ENCODE measurements at regions not wholly inside any gene's neighbourhood (a gene's known extent, or its start where the extent isn't known, plus 50 kb on each side); places are given as distances from the start of the nearest gene placed in this dataset.

DNA sequence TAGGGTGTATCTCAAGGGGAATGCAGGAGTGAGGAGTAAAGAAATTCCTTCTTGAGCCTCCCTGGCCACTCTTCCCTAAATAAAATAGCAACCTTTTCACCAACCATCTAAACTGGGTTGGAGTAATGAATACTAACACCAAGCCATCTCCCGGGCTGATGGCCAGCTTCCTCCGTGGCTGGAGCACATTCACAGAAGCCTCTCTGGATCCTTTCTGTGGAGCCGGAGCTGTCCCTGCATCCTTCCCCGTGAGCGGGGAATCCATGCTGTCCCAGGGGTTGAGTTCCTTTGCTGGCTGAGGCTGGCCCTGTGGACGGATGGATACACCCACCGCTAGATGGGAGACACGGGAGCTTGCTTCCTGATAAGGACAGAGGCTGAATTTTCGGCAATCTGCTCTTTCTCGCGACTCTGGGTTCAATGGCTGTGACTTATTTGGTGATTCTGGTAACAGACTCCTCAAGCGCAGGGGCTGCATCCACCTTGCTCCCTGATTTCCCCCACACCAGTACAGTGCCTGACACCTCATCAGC, 370.3 kb downstream of the ZNF536 start:
- TF ChIP-seq POLR2AphosphoS5 (IDR thresholded peaks at IDR 0.05) (no peak), CTCF (IDR thresholded peaks at IDR 0.05) (no peak), POLR2A (IDR thresholded peaks at IDR 0.05) (no peak)

Data from prostate gland (tissue), 2 donors.